GM03348 (cell line): ENCODE measurements at regions not wholly inside any gene's neighbourhood (a gene's known extent, or its start where the extent isn't known, plus 50 kb on each side); places are given as distances from the start of the nearest gene placed in this dataset.

ENCODE experiments used
- DNase-seq: peaks from one replicate; pipeline ENCODE4 v3.0.0; 2012; ENCODE audit warnings: low spot score

DNA sequence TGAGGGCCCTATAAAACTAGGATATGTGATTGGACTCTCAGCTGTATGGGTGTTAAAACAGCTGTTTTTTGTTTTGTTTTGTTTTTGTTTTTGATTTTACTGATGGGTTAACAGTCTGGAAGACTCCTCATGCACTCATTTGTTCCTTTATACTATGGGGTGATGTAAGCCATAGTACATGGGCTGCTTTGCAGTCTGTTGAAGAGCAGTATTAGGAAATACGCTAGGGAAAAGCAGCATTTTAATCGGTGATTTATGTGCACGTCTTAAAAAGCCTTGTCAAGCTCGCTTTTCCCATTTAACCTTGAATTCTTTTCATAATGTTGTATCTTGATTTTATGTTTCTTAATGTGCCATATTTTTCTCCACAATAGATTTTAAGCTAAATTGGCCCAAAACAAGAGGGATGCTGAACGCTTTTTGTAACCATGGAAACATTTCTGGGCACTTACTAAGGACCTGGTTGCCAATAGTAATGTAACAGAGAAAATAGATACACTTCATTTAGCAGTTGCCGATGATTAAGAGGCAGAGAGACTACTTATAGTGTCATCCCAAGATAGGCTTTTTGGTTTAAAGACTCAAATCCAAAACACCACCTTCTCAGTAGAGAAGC lies 244.0 kb downstream of the SNAPC1 start:
- no peak for DNase-seq

DNA sequence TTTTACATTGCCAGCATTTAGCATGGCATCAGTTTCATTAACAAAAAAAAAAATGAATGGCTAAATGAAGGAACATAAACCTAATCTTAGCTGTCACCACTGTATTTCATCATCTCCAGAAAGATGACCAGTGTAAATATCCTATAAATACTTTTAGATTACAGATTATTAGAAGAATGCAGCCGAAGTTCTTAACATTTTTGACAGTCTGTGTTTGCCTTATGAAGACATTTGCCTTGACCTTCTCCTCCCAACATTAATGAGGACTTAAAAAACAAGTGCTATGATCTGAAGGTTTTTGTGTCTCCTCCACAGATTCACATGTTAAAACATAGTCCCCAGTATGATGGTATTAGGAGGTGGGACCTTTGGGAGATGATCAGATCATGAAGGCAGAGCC lies 253.0 kb downstream of the SNAPC1 start:
- DNase-seq = peak; percentile 6

DNA sequence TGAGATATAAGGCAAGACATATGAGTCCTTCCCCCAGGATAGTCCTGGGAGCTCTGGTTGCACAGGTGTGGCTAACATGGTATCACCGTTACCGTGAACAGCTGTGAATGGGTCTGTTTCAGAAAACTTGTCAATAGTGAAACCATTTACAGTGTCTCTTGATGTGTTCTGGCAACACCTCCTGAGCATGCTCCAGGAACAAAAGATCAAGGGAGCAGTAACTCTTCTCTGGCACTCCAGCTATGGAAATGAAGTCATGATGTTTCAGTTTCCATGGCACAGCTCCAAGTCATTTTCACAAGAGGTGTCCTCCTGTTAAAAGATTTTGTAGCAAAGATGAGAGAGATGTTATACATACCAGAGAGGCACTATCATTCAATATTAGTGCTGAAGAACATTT lies 253.7 kb downstream of the SNAPC1 start:
- no peak for DNase-seq

DNA sequence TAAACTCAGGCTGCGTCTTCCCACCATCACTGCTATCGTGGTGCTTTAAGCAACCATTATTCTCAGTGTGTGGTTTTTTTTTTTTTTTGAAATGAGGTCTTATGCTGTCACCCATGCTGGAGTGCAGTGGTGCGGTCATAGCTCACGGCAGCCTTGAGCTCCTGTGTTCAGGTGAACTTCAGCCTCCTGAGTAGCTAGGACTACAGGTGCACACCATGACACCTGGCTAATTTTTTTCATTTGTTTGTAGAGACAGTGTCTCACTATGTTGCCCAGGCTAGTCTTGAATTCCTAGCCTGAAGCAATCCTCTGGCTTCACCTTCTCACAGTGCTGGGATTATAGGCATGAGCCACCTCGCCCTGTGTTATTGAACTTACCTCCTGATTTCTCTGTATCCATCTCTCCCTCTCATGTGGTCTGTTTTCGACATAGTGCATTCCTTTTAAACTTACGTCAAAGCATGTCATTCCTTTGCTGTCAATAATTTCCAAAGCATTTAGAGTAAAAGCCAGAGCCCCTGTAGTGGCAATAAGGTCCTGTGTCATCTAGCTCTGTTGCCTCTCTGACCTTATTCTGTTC lies 255.5 kb downstream of the SNAPC1 start:
- no peak for DNase-seq

DNA sequence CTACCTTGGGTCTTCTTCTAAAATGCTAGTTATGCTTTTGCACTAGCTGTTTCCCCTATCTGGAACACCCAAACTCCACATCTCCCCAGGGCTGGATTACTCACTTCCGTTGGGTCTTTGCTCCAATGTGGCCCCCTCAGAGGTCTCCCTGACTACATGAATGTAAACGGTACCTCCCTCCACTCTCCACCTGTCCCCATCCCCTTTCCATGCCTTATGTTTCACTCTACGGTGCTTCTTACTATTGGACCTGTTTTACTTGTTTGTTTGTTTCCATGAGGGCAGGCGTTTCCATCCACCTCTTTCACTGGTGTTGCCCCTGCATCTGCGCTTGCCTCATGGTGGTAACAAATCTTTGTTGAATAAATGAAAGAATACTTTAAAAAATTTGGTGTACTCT lies 256.4 kb downstream of the SNAPC1 start:
- no peak for DNase-seq

DNA sequence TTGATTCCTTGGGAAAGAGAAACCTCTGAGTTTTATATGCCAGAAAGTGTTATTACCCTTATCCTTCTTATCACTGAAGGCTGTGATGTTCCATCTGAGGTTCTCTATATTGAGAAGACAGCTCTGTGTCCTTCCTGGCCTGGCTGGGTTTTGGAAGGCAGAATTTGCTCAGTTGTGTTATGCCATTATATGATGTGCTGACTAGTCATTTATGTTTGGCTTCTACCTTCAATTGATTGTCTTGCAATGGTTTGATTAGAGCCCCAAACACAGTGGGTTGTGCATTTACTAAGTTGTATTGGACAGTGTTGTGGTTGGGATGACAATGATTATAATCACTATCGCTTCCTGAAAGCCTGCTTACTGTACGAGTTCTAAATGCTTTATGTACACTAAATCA lies 265.7 kb downstream of the SNAPC1 start:
- DNase-seq = no peak

DNA sequence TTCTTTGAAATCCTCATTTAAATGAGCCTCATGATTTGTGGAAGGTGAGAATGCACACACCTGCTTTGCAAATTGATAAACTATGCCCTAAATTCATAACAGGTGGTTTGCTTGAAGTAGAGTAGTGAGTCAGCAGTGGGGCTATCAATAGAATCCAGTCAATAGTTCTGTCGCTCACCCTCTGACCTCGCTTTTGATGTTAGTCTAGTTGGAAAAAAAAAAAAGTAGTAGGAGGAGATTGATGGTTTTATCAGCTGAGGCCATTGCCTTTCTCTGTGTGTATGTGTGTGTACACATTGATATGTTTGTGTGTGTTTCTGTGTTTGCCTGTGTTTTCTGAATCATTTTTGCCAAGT lies 267.3 kb downstream of the SNAPC1 start:
- no peak for DNase-seq

DNA sequence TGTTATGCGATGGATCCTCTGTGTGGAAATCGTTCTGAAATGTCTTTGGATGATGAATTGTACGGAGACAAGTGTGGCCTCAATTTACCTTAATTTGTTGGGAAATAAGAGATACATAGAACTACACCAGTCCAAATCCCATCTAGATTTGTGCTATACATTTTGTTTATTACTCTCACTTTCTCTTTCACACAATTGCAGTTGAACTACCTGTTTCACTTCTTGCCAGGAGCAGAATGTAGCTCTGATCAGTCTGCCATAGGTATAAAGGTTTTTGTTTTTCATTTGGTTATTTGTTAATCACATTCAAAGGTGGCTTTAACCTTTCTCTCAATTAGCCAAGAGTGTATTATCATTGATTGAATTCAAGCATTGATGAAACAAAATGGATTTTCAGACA lies 268.2 kb downstream of the SNAPC1 start:
- no peak for DNase-seq

DNA sequence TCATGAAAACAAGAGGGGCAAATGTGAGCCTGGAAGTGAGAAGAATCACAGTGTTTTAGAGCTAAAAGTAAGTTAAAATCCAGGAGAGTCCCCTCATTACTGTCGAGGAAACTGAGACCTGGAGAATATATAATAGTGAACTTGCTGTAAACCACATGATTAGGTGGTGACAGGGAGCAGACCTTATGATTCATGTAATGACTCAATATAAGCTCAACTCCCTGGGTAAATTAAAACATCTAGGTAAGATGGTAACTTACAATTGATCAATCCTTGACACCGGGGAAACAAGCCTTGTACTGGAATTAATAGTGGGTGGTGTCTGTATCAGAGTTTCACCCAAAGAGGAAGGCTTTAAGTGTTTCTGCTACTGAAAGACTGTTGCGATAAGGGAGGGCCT lies 269.3 kb downstream of the SNAPC1 start:
- DNase-seq = no peak

DNA sequence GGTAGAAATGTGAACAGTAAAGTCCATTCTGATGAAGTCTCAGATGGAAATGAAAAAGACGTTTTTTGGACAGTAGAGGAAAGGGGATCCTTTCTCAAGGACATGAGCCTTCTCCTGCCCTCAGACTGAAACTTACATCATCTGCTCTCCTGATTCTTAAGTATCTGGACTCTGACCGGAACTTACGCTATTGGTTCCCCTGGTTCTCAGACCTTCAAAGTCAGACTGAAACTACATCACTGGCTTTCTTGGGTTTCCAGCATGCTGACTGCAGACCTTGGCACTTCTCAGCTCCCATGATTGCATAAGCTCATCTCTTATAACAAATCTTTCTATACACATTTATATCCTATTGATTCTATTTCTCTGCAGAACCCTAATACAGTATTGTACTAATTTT lies 291.0 kb downstream of the SNAPC1 start:
- no peak for DNase-seq

DNA sequence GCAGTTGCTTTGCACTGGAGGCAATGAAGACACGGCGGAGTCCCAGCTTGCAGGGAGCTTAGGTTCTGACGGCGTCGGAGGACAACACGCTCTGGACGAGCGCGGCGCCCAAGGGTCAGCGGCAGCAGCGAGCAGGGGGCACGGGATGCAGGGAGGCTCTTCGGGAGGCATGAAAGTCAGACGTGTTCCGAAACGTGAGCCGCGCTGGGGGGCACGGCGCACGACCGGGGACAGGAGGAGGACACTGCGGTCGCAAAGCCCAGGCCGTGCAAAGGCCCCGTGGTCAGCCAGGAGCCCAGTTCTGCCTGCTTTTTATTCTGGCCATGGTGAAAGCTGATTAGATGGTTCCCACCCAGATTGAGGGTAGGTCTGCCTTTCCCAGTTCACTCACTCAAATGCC lies 294.6 kb downstream of the SNAPC1 start:
- DNase-seq = no peak

DNA sequence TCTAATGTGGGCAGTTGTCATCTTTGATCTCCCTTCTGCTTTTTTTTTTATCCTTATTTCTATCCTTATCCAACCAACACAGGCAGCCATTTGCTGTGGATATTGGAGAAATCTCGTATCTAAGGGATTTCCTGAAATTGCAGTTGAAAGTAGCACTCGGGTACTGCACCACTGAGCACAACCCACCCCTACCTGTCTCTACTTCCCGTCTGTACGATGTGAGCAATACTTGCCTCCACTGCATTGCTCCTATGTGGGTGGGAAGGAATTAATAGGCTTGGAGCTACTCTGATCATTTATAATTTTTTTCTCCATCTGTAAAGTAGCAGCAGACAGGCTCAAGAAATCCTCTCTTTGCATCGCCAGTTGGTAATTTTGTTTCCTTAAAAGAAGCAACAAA lies 300.4 kb downstream of the SNAPC1 start:
- DNase-seq = no peak

DNA sequence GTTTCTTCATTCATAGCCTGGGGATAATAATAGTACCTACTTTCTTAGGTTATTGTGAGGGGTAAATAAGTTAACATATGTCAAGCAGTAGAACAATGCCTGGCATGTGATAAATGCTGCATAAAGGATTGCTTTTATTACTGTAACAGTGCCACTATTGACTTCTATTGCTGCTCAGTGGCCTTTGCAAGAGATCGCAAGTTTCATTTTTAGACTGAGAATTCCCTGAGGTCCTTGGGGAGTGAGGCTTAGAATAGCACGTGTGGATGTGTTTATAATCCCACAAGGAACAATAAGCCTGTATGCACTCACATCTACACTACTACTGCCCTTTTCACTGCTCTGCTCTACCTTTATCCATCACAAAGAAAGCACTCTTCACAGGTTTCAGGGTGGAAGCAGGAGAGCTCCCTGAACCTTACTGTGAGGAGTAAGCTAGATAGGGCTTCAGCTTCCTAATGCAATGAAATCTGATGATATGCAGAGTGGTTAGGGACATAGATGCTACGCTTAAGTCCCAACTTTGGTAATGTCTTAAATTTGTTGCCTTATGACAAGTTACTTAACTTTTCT lies 302.6 kb downstream of the SNAPC1 start:
- DNase-seq = no peak

DNA sequence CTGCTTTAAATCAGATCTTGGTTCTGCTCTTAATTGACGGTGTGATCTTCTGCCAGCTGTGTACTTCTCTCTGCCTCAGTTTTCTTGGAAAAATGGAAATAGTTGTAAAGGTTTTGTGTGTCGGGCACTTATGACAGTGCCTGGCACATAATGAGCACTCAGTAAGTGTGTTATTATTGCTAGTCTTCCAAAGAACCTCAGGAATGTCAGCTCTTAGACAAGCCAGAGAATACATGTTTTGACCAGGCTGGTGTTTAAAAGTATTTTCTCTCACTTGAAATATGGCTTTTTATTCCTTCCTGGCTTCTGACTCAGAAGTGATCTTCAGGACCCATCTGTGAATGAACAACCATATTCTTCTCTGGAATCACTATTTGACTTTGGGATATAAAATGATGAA lies 304.1 kb downstream of the SNAPC1 start:
- DNase-seq = no peak

DNA sequence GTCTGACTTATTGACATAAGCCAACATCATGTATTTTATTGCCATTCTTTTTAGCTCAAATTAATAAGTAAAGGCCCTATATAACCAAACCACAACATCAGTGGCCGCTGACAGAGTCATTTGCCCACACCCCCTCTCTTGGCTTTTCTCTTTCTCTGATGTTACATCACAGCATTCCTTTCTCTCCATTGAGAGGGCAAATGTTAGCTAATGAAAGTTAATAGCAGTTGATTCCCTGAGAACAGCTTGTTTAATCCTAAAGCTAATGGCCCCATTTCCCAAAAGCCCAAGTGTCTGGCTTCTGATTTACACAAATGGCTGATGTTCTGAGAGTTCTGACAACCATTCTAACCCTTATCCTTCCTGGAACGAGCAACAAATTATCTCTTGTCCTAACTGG lies 308.8 kb downstream of the SNAPC1 start:
- DNase-seq = no peak

DNA sequence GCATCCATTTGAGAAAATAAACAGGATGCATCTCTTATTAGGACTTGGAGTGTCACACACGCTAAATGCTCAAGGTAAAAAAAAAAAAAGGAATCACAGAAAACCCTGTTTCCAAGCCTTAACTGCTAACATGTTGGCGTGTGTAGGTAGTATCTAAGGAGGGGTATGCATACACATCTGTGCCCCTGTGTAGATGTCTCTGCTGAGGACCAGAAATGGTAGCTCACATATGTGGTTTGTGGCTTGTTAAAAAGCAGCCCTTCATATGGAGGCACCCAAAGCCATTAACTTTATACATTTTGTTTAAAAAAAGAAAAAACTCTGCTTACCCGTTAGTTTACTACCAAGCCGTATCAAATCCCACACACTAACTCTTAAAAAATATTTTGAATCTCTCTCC lies 314.1 kb downstream of the SNAPC1 start:
- no peak for DNase-seq

DNA sequence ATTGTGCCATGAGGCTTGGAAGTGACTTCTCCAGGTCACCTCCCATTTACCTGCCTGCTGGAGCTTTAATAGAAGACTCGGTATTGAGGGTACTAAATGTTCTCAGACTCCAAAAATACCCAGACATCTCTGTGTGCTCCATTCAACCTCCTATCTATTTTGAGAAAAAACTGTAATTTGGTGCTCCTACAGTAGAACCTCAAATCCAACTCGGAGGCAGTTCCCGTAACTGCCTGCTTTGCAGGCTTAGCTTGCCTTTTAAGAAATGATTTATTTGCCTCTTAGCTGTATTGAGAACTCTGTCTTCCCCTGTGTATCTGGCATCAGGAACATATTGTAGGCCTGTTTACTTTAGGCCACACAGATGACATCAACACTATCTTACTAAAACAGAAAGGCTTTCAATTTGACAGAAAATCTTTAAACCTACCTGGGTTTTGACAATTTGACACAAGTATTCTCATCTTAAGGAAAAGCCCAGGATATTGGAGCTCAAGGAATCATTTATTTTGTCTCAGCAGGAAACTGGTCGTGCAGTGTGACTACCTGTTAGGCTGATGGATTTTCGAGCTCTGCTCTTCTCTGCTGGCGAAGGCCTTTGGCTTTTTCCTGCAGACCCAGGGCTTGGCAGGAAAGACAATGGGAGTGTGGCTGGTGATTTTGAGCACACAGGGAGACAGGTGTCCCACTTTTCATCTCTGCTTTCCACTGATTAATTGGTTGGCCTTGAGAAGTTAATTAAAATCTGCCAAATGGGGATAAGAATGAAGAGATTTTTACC lies 314.8 kb downstream of the SNAPC1 start:
- DNase-seq = no peak

DNA sequence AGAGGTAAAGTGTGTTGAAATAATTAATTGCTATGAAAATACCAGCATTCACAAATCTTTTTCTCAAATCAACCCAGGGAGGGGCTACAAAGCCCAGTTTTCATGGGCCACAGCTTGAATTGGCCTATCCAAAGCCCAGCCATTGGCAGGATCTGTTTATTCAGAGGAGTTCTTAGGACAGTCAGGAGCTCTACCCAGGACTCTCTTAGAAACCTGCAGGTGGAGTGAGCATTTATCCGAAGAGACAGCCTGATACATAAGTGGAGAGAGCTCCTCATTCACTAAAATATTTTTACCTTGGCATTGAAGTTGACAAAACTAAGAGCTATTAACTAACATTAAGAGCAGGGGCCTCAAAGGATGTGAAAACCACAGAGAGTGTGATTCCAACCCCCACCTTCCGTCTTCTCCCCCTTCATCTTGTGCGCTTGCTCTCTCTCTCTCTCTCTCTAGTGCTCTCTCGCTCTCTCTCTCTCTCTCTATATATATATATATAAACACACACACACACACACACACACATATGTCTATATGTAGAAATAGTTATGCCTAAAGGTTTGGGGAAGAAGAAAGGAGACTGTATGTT lies 315.5 kb downstream of the SNAPC1 start:
- DNase-seq = no peak

DNA sequence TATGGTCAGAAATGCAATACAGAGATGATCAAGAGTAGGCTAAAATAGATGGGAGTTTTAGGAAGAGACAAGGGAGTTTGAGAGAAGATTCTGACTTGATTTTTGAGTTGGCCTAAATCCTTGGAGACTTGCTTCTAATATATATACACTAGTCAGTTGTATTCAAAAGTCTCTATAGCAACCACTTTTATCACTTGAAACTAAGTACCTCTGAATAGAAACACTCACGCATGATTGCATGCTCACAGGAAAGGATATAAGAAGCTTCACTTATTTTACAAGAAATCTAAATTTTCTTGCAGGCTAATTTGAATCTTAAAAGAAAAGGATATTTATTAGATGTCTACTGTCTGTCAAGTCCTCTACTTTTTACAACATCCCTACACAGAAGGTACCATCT lies 316.8 kb downstream of the SNAPC1 start:
- DNase-seq = no peak

DNA sequence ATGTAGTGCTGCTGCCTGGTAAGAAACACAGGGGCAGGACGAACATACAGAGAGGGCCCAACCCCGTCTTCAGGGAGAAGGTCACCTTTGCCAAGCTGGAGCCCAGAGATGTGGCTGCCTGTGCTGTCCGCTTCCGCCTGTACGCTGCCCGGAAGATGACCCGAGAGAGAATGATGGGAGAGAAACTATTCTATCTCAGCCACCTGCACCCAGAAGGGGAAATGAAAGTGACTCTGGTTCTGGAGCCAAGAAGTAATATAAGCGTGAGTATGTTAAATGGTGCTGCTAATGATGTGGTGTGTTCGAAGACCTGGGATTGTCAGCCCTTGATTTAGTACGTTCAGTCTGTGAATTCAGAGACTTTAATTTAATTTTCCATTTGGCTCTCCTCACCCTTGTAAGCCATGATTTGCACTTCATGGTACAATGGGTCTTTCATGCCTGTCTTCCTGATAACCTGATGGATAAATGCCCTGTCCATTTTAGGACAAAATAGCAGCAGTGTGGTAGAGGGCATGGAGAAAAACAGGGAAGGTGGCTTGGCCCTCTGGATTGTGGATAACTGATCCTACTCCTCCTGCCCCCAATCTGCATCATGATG lies 318.9 kb downstream of the SNAPC1 start:
- no peak for DNase-seq

DNA sequence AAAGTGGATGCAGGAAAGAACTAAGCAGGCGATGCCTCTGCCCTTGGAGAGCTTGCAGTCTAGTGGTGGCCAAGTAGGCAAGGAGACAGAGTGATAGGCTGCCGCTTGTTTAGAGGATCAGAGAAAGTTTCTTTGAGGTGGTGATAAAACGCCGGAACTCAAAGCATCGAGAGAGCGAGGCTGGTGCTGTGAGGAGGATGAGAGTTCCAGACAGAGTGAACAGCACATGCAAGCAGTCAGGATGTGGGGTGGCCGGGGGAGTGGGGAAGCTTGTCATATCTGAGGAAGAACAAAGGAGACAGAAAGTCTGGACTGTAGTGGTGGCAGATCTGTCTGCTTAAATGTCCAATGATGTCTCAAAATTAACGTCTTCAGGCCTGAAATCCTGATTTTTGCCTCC lies 319.7 kb downstream of the SNAPC1 start:
- no peak for DNase-seq

DNA sequence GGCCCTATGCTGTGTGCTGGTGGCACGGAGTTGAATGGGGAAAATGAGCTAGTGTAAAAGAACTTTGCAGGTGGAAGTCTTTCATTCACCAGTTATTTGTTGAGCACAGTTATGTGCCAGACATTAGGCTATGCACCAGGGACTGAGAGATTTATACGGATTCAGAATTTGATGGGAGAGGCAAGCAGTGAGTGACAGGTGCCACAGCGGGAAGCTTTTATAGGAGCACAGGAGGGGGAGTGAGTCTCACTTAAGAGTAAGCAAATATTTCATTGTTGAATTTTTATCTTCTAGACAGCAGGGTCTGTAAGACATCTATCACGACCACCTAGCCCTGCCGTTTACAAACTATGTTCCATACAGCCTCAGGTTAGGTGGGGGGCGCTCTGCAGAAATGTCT lies 320.6 kb downstream of the SNAPC1 start:
- DNase-seq = no peak

DNA sequence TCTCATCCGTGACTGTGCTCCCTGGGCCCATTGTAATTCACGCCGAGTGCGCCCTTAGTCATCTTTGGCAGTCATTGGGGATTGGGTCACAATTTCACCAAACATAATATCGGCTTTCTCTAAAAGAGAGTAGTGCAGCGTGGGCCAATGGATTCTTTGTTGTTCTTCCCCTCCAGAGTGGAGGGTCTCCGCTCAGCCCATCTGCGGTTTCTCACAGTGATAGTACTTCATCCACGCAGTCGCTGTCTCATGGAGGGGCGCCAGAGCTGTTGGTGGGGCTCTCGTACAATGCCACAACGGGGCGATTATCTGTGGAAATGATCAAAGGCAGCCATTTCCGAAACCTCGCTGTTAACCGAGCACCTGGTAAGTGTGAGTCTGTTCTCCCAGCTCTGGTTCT lies 321.8 kb downstream of the SNAPC1 start:
- DNase-seq = no peak
